ENCODE measurements at regions not wholly inside any gene's neighbourhood (a gene's known extent, or its start where the extent isn't known, plus 50 kb on each side); places are given as distances from the start of the nearest gene placed in this dataset.
A peak's percentile ranks its signal among the peaks of the same experiment; 100 is the strongest.

DNA sequence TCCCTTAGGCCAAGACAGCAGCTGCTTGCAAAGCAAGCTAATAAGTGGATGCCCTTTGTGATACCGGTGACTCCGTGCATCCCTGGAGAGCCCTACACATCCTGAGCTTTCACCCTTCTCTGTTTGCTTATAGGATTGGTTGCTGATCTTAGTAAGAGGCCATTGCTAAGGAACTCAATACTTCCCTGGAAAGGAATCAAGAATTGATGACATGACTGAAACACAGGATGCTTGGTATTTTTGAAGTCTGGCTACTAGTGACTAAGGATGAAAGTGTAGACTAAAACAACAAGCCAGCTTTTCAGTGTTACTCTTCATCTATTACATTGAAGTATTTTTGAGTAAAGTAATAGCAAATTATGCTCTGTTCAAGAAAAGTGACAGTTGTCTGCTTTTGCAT, 123.0 kb upstream of the SERPINE2 start:
- peak overlapping the region; percentile 41 for H3K27ac Mint-ChIP-seq
- DNase-seq: peak; percentile 3
- peaks cover 3% of the 10 kb centered on the region for H3K9me3 Mint-ChIP-seq

DNA sequence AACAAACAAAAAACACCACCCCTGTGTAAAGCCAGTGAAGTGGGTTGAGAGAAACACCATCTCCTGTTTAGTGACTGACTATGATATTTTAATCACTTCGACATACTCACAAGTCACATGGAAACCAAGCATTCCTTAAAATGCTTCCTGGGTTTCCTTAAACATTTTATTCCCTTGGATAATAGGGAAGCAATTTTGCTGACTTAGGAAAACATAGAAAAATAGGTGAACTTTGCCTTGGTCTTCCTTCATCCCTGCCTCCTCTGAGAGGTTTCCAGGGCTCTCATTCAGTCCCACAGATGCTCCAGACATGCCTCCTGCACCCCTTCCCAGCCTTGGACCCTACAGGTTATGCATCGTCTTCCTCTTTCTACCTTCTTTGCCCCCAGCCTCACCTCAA, 122.6 kb upstream of the SERPINE2 start:
- peaks cover 14% of the 10 kb centered on the region for H3K4me1 Mint-ChIP-seq
- no peaks in the 10 kb centered on the region for H3K27me3 Mint-ChIP-seq (ENCODE audit: low read depth, poor library complexity)
- no peak overlapping the region for H3K4me3 Mint-ChIP-seq
- H3K27ac Mint-ChIP-seq: no peak overlapping the region
- no peaks in the 10 kb centered on the region for H3K9me3 Mint-ChIP-seq
- H3K36me3 Mint-ChIP-seq (ENCODE audit: low read depth): no peaks in the 10 kb centered on the region
- no peak for DNase-seq
- TF ChIP-seq, protein P1, sequence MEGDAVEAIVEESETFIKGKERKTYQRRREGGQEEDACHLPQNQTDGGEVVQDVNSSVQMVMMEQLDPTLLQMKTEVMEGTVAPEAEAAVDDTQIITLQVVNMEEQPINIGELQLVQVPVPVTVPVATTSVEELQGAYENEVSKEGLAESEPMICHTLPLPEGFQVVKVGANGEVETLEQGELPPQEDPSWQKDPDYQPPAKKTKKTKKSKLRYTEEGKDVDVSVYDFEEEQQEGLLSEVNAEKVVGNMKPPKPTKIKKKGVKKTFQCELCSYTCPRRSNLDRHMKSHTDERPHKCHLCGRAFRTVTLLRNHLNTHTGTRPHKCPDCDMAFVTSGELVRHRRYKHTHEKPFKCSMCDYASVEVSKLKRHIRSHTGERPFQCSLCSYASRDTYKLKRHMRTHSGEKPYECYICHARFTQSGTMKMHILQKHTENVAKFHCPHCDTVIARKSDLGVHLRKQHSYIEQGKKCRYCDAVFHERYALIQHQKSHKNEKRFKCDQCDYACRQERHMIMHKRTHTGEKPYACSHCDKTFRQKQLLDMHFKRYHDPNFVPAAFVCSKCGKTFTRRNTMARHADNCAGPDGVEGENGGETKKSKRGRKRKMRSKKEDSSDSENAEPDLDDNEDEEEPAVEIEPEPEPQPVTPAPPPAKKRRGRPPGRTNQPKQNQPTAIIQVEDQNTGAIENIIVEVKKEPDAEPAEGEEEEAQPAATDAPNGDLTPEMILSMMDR (IDR thresholded peaks at IDR 0.05): no peak

More for the DNA sequence above, 123.0 kb upstream of the SERPINE2 start:
- Mint-ChIP-seq H3K27me3 (ENCODE audit: low read depth, poor library complexity) (no peaks in the 10 kb centered on the region), H3K4me1 (peaks cover 14% of the 10 kb centered on the region), H3K36me3 (ENCODE audit: low read depth) (no peaks in the 10 kb centered on the region), H3K4me3 (no peak overlapping the region)
- TF ChIP-seq, protein P1 (IDR thresholded peaks at IDR 0.05): no peak

DNA sequence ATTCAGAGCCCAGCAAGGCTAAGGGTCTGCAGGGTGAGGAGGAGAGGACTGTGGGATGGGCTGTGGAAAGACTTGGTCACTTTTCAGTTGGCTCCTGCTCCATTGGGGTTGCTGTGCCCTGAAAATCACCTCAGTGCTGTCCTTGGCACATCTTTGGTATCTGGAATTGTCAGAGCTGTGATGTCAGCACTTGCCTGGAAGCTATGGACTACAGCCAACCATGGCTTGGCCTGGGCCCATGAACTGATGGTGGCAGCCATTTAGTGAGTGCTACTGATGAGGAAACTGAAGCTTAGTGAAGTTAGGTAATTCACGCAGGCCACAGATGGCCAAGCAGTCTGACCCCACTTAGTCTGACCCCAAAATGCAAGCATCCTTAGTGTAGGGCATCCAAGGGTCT, 121.8 kb upstream of the SERPINE2 start:
- no peak overlapping the region for H3K27ac Mint-ChIP-seq
- DNase-seq: no peak
- H3K27me3 Mint-ChIP-seq (ENCODE audit: low read depth, poor library complexity): no peaks in the 10 kb centered on the region
- no peaks in the 10 kb centered on the region for H3K9me3 Mint-ChIP-seq
- H3K4me3 Mint-ChIP-seq: no peak overlapping the region
- TF ChIP-seq, protein P1 (IDR thresholded peaks at IDR 0.05): no peak
- peaks cover 14% of the 10 kb centered on the region for H3K4me1 Mint-ChIP-seq
- no peaks in the 10 kb centered on the region for H3K36me3 Mint-ChIP-seq (ENCODE audit: low read depth)

DNA sequence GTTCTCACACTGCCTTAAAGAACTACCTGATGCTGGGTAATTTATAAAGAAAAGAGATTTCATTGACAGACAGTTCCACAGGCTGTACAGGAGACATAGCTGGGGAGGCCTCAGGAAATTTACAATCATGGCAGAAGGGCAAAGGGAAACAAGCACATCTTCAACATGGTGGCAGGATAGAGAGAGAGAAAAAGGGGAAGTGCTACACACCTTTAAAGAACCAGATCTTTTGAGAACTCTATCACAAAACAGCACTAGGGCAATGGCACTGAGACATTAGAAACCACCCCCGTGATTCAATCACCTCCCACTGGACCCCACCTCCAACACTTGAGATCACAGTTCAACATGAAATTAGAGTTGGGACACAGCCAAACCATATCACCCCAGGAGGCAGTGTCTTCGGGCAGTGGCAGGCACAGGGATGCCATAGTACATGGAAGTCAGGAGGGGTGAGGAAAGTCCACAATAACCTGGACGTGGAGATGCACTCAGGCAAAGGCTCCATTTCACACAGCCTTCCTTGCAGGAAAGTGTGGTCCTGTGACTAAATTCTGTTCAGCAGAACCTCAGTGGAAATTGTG, 120.4 kb upstream of the SERPINE2 start:
- Mint-ChIP-seq H3K9me3 (no peaks in the 10 kb centered on the region), H3K27ac (no peak overlapping the region), H3K36me3 (ENCODE audit: low read depth) (no peaks in the 10 kb centered on the region), H3K27me3 (ENCODE audit: low read depth, poor library complexity) (no peaks in the 10 kb centered on the region), H3K4me1 (peaks cover 14% of the 10 kb centered on the region), H3K4me3 (no peak overlapping the region)
- no peak for DNase-seq
- TF ChIP-seq, protein P1 (IDR thresholded peaks at IDR 0.05): no peak

DNA sequence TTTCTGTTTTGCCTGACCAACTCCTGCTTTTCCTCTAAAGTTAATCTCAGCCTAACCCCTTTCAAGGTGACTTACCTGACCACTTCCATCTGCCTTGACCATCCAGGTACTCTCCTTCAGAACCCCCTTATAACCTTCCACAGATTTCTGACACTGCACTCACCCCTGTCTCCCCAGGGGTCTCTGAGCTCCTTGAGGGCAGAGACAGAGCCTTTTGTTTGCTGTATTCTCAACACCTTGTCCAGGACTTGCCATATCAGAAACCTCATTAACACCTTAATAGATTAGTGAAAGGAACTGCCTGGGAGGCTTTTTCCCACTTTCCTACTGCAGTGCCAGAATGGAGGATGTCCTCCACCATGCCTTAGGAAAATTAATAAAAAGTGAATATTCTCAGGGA, 119.7 kb upstream of the SERPINE2 start:
- no peak overlapping the region for H3K4me3 Mint-ChIP-seq
- no peaks in the 10 kb centered on the region for H3K27me3 Mint-ChIP-seq (ENCODE audit: low read depth, poor library complexity)
- no peak for DNase-seq
- TF ChIP-seq, protein P1 (IDR thresholded peaks at IDR 0.05): no peak
- H3K9me3 Mint-ChIP-seq: no peaks in the 10 kb centered on the region
- peaks cover 14% of the 10 kb centered on the region for H3K4me1 Mint-ChIP-seq
- no peaks in the 10 kb centered on the region for H3K36me3 Mint-ChIP-seq (ENCODE audit: low read depth)
- H3K27ac Mint-ChIP-seq: no peak overlapping the region

DNA sequence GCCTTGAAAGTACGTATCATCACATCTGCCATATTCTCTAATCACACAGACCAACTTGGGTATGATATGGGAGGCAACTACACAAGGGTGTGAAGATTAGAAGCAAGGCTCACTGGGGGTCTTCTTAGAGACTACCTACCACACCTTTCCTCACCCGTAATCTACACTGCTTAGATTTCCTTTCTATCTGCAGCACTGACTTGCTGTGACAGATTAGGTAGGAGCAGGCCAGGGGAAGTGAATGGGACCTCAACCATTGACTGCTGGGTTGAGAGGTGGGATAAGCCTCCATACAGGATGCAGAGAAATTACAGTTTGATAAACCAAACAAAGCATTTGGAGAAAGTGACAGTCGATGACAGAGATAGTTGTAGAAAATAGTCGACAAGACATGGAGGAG, 119.0 kb upstream of the SERPINE2 start:
- H3K9me3 Mint-ChIP-seq: peaks cover 2% of the 10 kb centered on the region
- no peaks in the 10 kb centered on the region for H3K36me3 Mint-ChIP-seq (ENCODE audit: low read depth)
- no peaks in the 10 kb centered on the region for H3K27me3 Mint-ChIP-seq (ENCODE audit: low read depth, poor library complexity)
- no peak overlapping the region for H3K27ac Mint-ChIP-seq
- DNase-seq: no peak
- no peak overlapping the region for H3K4me3 Mint-ChIP-seq
- peaks cover 14% of the 10 kb centered on the region for H3K4me1 Mint-ChIP-seq
- TF ChIP-seq, protein P1 (IDR thresholded peaks at IDR 0.05): no peak
